HL-60/S4 (cell line): ENCODE measurements at regions not wholly inside any gene's neighbourhood (a gene's known extent, or its start where the extent isn't known, plus 50 kb on each side); places are given as distances from the start of the nearest gene placed in this dataset.

ENCODE experiments used
- in situ Hi-C: fragments of 300-500 bp; cut with MboI; formaldehyde crosslinking; loops from 2 replicates; pipeline ENCODE4 v1.14.3; 2022; ENCODE audit warnings: low sequenced_read_pairs

DNA sequence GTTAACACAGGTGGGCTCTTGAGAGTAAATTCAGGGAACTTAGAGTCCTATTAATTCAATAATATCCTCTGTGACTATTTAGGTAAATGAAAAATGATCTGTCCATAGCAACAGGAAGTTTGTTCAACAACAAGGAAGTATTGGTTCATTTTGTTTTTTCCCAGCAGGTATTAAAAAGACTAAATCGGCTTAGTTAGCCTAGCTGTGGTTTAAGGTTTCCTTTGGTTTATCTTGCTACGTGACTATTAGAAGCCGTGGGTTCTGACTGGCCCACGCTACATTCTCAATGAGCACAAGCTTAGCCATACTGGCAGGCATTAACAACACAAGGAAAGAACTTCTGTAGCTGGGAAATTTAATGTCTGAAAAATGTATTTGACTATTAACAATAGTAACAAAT is 168.8 kb upstream of the HS3ST1 start:
- in situ Hi-C loops = no loop called here

DNA sequence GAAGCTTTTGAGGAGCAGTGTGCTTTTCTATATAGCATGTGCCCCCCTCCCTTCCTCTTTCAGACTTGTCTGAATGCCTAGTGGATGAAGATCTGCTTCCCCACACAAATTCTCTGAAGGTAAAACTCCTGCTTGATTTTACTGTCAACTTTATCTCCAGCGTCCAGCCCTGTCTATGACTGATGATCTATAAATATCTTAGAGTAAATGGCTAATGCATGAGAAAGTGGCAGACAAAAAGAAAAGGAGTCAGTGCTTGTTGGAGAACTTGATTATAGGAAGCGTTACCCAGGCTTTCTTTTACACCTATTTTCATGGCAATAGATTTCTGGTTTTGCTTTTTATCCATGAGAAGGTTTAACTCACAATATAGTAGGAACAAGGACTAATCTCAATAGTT is 168.3 kb upstream of the HS3ST1 start:
- in situ Hi-C loops = no loop called here

DNA sequence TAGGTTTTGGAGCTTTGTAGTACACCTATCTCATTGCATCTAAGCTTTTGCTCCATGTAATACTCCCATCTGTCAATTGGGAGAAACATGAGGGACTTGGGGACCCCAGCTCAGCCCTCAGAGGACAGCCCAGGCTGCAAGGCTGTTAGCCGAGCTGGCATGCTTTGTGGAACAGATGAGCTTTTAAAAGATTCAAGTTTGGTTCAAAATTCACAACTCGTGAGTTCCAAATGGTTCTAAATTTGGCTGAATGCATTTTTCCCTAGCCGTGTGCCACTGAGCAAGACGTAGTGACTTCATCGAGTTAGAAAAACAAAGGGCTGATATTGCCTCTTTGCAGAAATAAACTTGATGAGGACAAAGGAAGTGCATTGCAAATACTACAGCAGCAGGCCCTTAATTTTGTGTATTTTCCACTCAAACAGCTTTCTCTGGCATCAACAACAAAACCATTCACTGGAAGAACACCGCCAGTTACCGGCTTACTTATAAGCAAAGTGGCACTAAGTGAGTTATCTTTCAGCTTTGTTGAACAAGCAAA is 165.0 kb upstream of the HS3ST1 start:
- in situ Hi-C loops = no loop called here

DNA sequence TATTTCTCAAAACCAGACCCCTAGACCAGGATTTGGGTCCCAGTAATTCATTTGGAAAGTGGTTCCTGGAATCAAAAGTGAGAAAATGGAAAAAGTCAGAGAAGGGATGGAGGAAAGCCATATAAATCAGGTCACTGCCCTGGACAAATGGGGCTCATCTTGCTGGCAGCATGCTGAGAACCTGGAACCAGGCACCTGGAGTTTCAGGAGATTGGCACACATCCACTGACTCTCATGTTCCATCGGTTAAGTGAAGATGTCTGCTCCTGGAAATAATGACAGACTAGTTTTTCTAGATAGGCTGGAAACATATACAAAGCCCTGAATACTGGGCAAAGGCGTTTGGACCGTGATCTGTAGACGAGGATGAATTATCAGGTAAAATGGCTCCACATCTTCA is 163.6 kb upstream of the HS3ST1 start:
- in situ Hi-C loops = no loop called here

DNA sequence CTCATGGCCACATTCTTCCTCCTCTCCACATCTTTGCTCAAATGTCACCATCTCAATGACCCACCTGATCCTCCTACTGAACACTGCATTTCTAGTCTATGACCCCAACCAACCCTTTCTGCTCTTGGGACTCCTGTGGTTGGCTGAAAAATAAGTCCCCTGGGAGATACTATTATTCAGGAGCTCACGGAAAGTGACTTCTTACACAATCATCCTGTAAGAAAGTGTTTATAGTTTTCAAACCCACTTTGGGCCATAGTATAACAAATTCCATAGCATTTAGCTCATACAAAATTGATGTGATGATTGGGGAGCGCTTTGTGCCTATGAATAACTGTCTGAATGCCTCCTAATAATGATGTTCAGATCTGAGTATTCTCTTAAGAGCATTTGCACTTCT is 161.4 kb upstream of the HS3ST1 start:
- in situ Hi-C loops = no loop called here

DNA sequence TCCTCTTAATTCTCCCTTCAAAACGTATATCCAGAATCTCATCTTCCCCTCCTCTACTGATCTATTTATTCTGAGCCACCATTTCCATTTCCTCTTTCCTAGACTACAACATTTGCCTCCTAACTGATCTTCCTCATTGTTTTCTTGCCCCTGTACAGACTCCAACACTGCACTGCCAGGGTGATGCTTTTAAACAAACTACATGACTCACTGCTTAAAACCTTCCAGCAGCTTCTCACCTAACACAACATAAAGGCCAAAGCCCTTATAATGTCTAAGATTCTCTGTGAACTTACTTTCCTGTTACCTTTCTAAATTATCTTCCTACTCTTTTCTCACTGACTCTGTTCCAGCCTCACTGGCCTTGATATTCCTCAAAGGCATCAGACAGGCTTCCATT is 161.0 kb upstream of the HS3ST1 start:
- in situ Hi-C loops = no loop called here

DNA sequence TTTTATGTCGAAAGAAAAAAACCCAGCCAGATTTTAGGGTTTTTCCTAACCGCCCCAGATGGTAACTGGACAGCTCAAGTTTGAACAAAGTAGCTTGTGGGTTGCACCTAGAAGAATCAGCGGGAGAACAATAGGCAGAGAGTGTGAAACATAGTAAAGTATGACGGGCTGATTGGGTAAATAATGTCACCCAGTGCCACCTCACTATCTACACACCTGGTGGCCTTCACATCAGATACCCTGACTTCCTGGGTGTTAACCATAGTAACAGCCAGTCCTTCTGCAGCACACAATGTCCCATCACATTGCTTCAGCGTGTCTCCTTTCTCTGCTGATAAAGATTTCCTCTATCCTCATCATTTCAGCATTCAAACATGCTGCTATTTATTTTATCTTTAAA is 159.1 kb upstream of the HS3ST1 start:
- in situ Hi-C loops = no loop called here

DNA sequence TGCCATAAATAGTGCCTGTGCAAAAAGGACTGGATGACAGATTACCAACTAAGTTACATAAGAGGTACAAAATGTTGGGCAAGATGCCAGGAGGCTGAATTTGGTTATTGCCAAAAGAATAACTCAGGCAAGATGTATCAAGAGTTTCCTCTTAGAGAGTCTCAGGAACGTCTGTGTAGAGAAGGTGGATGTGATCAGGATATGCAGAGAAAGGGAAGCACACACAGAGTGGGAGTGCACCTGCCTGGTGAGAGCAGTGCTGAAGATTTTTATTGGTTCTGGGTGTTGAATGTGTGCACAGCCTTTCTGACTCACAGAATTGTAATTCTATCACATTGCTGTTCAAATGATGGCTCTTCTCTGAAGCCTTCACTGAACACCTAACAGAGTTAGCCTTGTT is 156.8 kb upstream of the HS3ST1 start:
- in situ Hi-C loops = no loop called here

DNA sequence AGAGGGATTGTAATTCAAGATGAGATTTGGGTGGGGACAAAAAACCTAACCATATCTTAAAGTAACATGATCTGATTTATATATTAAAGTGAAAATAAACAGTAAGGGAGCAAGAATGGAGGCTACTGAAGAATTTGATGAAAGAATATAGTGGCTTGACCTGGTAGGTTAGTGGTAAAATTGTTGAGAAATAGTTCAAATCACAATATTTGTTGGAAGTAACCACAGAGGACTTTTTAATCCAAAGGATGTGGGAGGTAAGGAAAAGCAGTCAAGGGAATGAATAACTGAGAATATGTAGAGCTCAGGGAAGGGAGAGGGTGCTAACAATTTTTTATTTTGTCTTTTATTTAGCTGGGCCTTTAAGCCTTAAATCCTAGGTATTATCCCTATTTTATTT is 139.8 kb upstream of the HS3ST1 start:
- in situ Hi-C loops = no loop called here

DNA sequence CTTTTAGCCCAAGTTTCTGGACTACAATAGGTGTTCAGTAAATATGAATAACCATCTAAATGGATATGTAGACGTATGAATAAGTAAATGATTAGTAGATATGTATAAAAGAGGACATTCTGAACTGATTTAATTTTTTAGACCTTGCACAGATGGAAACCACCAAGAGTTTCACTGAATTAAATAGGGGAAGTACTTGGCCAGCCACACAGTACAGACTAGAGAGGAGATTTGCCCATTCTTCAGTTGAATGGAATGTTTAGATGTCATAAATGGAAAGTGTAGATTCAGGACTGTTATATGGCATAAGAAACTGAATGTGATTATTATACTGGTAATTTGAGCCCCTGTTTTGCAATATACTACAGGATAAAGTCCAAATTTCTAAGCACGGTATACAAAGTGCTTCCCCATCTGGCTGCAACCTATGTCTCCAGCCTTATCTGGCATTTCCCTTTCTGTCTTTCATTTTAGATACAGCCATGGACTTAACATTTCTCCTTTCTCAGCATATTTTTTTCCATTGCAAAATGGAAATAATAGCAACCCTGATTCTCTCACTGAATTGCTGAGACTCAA is 137.8 kb upstream of the HS3ST1 start:
- in situ Hi-C loops = no loop called here

DNA sequence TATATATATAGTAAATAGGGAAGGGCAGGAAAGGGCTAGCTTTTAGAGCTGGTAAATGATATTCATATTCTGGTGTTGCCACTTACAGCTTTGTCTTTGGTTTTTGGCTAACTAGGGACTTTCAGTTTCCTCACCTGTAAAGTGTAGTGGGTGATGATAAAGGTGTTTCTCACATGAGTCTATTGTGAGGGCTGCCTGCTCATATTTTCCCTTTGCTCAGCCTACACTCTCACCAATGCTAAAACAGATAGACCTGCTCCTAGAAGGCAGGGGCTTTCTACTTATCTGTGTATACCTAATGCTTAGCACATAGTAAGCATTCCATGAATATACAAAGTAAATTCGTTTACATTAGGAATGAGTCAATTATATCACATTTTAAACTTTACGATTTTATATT is 137.2 kb upstream of the HS3ST1 start:
- in situ Hi-C loops = no loop called here

DNA sequence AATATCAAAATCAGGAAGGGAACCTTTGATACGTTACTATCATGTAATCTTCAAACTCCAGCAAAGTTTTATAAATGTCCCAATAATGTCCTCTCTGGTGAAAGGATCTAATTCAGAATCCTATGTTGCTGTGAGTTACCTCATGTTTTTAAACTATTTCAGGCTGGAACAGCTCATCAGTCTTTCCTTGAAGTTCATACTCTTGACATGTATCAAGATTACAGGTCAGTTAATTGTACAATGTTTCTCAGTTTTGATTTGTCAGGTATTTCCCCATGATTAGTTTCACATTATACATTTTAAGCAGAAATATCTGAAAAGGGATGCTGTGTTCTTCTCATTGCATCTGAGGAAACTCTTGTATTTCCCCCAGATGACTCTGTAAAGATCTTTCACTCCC is 136.5 kb upstream of the HS3ST1 start:
- in situ Hi-C loops = no loop called here

DNA sequence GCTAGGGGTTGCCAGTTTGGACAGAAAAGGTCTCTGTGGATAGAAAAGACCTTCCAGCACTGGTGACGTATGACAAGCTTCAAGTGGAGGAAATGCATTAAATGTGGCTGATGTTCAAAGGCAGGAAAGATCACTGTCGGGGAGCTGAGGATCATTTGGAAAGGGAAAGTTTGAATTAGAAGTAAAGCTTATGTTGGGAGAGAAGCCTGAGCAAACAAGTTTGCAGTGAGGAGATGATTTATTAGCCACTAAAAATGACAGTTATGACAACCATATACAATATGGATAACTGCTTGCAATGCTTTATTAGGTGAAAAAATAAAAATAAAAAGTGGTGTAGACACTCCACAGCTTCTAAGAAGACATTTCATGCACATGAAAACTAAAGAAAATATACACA is 135.3 kb upstream of the HS3ST1 start:
- in situ Hi-C loops = no loop called here

DNA sequence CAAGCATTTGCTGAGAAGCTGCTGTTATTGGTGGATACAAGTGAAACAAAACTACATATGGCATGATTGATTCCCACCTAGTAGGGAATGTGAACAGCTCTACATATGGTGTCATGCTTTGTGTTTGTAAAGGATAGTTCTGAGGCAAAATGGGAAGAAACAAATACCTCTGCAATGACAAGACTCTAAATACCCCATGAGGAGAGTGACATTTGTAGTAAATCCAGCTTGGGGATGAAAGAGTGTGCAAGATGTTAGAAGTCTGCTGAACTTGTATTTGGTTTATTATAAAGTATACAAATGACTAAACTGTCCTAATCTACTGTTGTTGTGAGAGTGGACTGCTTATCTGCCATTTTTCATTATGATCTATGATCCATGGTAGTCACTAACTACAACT is 120.8 kb upstream of the HS3ST1 start:
- in situ Hi-C loops = no loop called here

DNA sequence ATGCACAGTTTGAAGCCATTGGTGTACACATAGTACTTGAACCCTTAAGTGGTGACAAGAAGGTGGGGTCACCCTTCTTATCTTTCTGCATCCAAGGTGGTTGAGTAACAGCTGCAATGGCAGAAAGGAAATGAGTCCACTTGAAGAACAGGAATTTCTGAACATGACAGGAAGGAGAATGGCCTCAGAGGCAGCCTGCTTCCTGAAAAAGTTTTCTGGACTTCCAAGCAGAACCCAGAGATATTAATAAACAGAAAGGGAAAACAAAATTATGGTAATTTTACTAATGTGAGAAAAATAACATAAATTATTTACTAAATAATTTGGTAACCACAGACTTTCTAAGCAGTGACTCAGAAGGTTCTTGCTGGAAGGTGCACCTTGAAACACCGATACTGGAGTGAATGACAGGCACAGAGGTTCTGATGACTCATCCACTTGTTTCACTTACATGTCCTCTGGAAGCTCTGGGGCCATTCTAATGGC is 119.9 kb upstream of the HS3ST1 start:
- in situ Hi-C loops = no loop called here

DNA sequence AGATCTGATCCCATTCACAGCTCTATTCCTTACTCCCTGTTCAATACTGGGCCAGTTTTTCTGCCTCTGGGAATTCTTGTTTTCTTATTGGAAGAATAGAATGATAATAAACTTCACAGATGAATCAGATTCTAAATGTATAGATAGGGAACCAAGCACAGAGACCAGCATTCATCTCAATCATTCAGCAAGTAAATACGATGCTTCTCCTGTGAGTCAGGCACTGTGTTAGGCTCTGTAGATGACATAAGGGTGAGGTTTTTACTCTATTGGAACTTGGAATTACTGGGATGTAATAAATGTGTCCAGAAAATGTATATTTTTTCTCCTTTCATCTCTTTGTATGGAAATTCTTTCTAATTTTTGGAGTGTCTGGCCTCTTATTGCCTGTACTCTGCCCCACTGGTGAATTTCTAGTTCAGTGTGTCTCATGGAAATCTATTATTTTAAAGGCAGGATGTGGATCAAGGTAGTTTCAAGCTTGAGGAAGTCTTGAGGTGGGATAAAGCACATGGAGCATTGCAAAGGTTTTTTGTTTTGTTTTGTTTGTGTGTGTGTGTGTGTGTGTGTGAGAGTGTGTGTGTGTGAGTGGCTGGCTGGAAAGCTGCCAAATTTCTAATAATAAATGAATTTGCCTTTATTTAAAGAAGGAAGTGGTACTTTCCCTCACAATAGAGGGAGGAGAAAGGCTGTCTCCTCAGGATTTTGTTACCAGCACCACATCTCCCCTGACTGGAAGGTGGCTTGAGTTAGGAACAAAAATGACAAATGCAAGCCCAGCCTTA is 117.9 kb upstream of the HS3ST1 start:
- in situ Hi-C loops = no loop called here

DNA sequence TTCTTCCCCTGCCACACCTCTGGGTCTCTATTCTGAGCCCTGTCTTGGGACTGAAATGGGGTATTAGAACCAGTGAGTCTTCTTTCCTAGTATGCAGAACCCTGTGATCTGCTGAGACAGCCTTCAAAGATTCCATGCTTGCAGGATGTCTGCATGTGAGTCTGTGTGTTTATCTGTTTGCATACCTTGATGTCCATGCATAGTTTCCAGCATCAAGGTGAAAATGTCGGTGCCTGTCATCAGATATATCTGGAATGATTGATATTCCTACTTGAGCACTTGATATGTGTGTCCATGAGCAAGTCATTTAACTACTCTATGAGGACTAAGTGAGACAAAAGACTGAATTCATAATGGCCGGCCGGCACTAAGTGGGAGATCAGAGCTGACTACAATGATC is 117.0 kb upstream of the HS3ST1 start:
- in situ Hi-C loops = no loop called here

DNA sequence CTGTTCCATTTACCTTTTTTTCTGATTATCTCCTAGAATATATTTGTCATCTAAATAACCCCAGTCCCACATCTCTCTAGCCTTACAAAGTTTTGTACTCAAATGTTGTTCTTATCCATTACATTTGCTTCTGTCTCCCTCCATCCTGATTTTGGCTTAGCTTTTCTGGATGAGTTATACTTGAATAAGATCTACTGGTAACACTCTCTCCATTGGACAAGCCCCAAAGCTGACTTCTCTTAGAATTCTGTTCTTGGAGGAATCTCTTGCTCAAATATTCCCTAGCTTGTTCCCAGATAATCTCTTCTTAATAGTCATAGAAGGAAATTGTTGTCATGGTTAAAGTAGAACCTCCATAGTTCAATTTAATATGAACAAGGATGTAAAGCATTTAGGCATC is 115.5 kb upstream of the HS3ST1 start:
- in situ Hi-C loops = no loop called here

DNA sequence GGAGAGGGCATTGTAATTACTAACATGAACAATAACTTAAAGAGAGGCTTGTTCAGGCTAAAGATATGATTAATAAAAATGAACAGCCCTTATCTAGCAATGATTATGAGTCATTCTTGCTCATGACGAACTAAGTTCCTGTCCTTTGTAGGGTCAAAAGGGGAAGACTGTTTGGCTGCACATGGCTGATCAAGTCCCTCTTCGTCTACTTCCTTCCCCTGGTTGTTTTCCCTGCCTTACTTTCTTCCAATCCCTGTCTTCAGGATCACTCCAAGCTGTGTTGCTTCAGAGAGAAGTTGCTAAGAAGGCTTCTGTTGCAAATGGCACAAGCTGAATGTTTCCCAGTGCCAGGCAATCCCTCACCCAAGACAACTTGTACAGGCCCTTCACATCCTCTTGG is 115.0 kb upstream of the HS3ST1 start:
- in situ Hi-C loops = no loop called here

DNA sequence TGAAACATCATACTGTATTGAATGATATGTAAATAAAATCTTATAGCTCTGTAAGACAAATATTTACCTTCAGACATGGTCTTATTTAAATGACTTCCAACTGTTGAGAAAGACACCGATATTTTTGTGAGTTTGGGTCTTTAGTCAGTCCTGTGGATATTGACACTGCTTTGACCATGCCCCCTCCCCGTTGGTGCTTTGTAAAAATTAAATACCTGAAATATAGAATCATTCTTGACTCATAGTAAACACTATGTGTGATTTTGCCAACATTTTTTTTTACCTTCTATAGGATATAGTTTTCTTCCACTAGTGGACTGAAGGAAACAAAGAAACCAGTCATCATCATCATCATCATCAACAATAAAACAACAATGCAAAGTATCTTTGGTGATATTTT is 114.3 kb upstream of the HS3ST1 start:
- in situ Hi-C loops = no loop called here

DNA sequence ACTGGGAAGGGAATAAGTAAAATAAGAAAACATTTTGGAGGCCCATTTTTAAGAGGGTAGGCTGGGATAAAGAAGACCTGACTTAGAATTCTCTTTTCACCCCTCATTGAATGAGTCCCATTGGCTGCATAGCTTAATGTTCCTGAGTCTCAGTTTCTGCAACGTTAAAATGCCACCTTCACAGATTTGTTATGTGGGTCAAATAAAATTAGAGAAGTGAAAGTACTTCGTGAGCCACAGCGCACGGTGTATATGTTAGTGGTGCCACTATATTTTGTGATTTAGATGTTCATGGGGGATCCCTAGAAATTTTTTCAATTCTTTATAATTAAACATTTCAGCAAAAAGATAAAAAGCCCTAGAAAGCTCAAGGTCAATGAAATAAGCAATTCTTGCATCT is 109.2 kb upstream of the HS3ST1 start:
- in situ Hi-C loops = no loop called here

DNA sequence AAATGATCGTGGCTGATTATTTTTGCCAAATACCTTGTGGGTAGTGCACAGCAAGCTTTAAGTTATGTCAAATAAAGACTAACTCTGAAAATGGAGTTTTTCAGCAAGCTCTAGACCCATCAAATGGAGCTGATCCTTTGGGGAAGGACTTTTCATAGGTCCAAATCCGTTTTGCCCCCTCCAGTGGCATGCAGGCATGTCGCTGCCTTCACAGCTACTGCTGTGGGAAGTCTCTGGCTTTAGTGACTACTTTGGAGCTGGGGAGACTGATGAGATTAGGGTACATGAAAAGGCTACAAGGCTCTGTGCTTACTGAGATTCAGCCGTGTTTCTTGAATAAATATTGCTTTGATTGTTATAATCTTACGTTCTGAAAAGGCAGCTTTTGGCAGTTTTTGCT is 106.6 kb upstream of the HS3ST1 start:
- in situ Hi-C loops = no loop called here
